ENCODE measurements at regions not wholly inside any gene's neighbourhood (a gene's known extent, or its start where the extent isn't known, plus 50 kb on each side); places are given as distances from the start of the nearest gene placed in this dataset.

- TF ChIP-seq GRHL1 (CRISPR knock-in tag; conservative IDR thresholded peaks at IDR 0.05) (no peak), ZNF512 (CRISPR knock-in tag; IDR thresholded peaks at IDR 0.05) (no peak), XRCC5 (optimal IDR thresholded peaks at IDR 0.05; ENCODE audit: low read length) (no peak), TCF7 (IDR thresholded peaks at IDR 0.05; ENCODE audit: low read depth) (peak; percentile 66), ZSCAN29 (CRISPR knock-in tag; conservative IDR thresholded peaks at IDR 0.05) (peak; percentile 64; the same call in 1 of the 2 replicates), GTF3A (CRISPR knock-in tag; conservative IDR thresholded peaks at IDR 0.05) (no peak), ZBTB20 (CRISPR knock-in tag; IDR thresholded peaks at IDR 0.05; ENCODE audit: borderline replicate concordance, low read depth) (peak; percentile 69; the same call in 1 of the 2 replicates), NFE2L1 (CRISPR knock-in tag; IDR thresholded peaks at IDR 0.05; ENCODE audit: borderline replicate concordance) (no peak), RFX3 (CRISPR knock-in tag; IDR thresholded peaks at IDR 0.05) (no peak), ONECUT2 (CRISPR knock-in tag; IDR thresholded peaks at IDR 0.05) (no peak), ZNF232 (CRISPR knock-in tag; IDR thresholded peaks at IDR 0.05; ENCODE audit: borderline replicate concordance) (no peak), ZNF468 (CRISPR knock-in tag; IDR thresholded peaks at IDR 0.05) (no peak), CREM (IDR thresholded peaks at IDR 0.05) (peak; percentile 70), CREM (CRISPR knock-in tag; IDR thresholded peaks at IDR 0.05) (no peak), ARID3A (IDR thresholded peaks at IDR 0.05; ENCODE audit: low read depth, low read length) (0 out of 2 replicates have a peak, but pooled peaks have one; percentile 34), AKNA (CRISPR knock-in tag; IDR thresholded peaks at IDR 0.05; ENCODE audit: borderline replicate concordance) (no peak), KLF12 (CRISPR knock-in tag; IDR thresholded peaks at IDR 0.05; ENCODE audit: borderline replicate concordance) (no peak), USF2 (IDR thresholded peaks at IDR 0.05; ENCODE audit: low read depth, low read length) (no peak), USF2 (CRISPR knock-in tag; IDR thresholded peaks at IDR 0.05; ENCODE audit: borderline replicate concordance) (no peak)
These were observed 60.0 kb upstream of the HMCN1 start (continued) for GRCh38 chr1:185674201-185674600.
